Kidney epithelial cell (primary cell): ENCODE measurements at regions not wholly inside any gene's neighbourhood (a gene's known extent, or its start where the extent isn't known, plus 50 kb on each side); places are given as distances from the start of the nearest gene placed in this dataset.
"Not testable (repeated sequence)": the region's sequence is repeated elsewhere in the genome, so short reads cannot be mapped to it uniquely, and the experiment has no call there.

Experiments used
- DNase-seq: peaks from one replicate; pipeline ENCODE4 v3.0.0-alpha.2; 2010; ENCODE audit warnings: low read depth
- H3K27me3 ChIP-seq: 2 replicates; pipeline ENCODE4 v1.6.0; 2011; ENCODE audit warnings: low read length; ENCODE audit not compliant: control insufficient read depth, insufficient read depth
- H3K36me3 ChIP-seq: 2 replicates; pipeline ENCODE4 v1.5.1; 2011; ENCODE audit warnings: low read length; ENCODE audit not compliant: control insufficient read depth, insufficient read depth
- H3K4me3 ChIP-seq: 2 replicates; pipeline ENCODE4 v1.5.1; 2011; ENCODE audit warnings: low read depth, mild to moderate bottlenecking, control low read depth, low read length
- TF ChIP-seq, protein P1 (sequence below): IDR thresholded peaks from 2 replicates; pipeline ENCODE4 v1.5.1; 2011; ENCODE audit warnings: mild to moderate bottlenecking, moderate library complexity, low read length, control low read depth, inconsistent platforms; ENCODE audit not compliant: insufficient read depth, poor library complexity, severe bottlenecking

DNA sequence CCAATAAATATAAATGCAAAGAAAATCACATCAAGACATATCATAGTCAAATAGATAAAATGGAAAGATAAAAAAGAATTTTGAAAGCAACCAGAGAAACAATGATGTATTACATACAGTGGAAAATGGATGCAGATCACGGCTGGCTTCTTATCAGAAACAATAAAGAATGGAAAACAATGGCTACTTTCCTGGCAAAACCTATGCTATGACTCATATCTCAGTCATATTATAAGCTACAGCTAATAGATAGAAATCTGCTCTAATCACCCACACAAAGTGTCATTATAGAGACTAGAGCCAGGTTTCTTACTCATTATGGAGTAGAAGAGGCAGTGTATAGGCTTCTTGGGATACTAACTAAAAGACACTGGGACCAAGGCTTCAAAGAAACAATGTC, 93.5 kb upstream of the TACR1 start:
- no peaks in the 10 kb centered on the region for H3K27me3 ChIP-seq
- TF ChIP-seq, protein P1, sequence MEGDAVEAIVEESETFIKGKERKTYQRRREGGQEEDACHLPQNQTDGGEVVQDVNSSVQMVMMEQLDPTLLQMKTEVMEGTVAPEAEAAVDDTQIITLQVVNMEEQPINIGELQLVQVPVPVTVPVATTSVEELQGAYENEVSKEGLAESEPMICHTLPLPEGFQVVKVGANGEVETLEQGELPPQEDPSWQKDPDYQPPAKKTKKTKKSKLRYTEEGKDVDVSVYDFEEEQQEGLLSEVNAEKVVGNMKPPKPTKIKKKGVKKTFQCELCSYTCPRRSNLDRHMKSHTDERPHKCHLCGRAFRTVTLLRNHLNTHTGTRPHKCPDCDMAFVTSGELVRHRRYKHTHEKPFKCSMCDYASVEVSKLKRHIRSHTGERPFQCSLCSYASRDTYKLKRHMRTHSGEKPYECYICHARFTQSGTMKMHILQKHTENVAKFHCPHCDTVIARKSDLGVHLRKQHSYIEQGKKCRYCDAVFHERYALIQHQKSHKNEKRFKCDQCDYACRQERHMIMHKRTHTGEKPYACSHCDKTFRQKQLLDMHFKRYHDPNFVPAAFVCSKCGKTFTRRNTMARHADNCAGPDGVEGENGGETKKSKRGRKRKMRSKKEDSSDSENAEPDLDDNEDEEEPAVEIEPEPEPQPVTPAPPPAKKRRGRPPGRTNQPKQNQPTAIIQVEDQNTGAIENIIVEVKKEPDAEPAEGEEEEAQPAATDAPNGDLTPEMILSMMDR, result no peak

DNA sequence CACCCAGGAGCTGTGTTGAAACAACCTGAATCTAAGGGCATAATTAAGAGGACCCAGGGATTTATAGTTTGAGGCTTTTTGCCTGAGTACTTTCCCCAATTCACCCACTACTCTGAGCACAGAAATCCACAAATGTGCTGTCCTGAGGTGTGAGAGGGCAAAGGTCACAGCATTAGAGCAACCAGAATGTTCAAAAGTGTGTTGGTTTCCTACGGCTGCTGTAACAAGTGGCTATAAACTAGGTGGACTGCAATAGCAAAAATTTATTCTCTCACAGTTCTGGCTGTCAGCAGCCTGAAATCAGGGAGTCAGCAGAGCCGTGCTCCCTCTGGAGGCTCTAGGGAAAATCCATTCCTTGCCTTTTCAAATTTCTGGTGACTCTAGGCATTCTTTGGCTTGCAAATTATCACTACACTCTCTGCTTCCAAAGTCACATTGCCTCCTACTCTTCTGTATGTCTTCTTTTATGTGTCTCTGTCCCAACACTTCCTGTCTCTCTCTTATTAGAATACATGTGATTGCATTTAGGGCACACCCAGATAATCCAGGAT, 91.4 kb upstream of the TACR1 start:
- H3K36me3 ChIP-seq, result no peaks in the 10 kb centered on the region
- no peaks in the 10 kb centered on the region for H3K27me3 ChIP-seq
- TF ChIP-seq, protein P1, result no peak
- no peak overlapping the region for H3K4me3 ChIP-seq
- no peak for DNase-seq

More for the DNA sequence above, 93.5 kb upstream of the TACR1 start:
- no peaks in the 10 kb centered on the region for H3K36me3 ChIP-seq
- no peak overlapping the region for H3K4me3 ChIP-seq
- peak; percentile 9 for DNase-seq

DNA sequence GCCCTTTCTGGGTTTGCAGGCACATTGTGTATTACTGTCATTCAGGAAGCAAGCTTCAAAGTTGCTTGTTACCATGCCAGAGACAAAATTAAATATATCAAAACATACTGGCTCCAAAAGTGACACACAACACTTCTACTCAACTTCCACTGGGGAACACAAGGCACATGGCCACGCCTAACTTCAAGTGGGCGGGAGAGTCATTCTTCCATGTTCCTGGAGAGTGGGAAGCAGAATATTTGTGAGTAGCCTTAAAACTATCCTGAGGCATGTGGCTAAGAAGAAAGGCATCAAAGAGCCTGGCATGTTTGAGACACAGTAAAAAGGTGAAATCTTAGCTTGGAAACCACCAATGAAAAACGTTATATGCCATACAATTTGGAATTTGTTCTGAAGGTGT, 90.5 kb upstream of the TACR1 start:
- DNase-seq, result no peak
- H3K4me3 ChIP-seq, result no peak overlapping the region
- H3K27me3 ChIP-seq, result no peaks in the 10 kb centered on the region
- no peaks in the 10 kb centered on the region for H3K36me3 ChIP-seq
- TF ChIP-seq, protein P1, result no peak

DNA sequence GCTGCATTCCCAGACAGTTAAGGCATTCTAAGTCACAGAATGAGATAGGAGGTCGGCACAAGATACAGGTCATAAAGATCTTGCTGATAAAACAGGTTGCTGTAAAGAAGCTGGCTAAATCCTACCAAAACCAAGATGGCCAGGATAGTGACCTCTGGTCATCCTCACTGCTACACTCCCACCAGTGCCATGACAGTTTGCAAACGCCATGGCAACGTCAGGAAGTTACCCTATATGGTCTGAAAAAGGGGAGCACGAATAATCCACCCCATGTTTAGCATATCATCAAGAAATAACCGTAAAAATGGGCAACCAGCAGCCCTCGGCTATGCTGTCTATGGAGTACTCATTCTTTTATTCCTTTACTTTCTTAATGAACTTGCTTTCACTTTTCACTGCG, 89.9 kb upstream of the TACR1 start:
- H3K27me3 ChIP-seq, H3K36me3 ChIP-seq, DNase-seq, H3K4me3 ChIP-seq: not testable (repeated sequence)

DNA sequence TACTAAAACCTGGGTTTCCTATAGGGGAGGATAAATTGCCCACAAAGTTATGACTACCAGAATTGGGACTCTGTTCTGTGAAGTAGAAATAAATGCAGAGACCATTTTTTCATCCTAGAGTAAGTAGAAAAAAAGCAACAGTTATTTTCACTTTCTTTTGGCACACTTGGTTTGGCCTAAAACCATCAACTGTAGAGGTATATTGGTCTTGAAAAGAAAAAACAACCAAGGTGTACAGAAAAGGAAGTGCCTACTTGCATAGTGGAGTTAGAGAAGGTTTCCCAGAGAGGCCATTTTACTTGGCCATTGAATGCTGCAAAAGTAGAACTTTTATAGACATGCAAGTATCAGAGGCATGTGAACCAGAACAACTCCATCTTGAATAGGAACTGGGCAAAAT, 89.4 kb upstream of the TACR1 start:
- H3K27me3 ChIP-seq, result no peaks in the 10 kb centered on the region
- no peak overlapping the region for H3K4me3 ChIP-seq
- no peaks in the 10 kb centered on the region for H3K36me3 ChIP-seq
- TF ChIP-seq, protein P1, result no peak
- no peak for DNase-seq

DNA sequence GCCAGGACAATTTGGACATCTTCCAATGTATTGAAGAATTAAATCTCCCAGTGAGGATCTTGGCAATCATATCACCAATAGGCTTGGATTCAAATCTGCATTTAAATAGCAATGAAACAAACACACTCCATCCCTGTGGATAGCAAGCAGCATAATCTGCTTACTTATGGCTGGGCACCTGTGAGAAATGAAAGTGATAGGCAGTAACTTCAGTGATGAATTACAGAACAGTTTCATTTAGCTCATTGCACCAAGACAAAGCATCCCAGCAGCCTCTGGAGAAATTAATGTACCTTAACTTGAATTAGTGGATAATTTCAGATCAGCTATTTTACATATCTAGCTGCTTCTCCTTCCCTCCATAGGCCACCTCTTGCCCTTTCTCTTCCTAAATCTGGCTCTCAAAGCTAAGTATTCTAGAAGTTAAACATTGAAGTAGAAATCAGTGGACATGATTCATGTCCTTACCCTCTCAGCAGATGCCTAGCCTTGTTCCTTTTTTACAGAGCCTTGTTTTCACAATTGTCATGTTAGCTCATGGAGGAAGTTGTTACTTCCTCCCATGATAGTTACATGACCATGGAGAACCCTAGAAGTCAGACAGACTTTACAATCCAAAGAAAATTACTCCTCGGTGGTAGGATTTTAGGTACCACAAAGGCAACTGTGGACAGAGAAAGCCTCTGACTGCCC, 88.5 kb upstream of the TACR1 start:
- no peak for DNase-seq
- H3K27me3 ChIP-seq, result no peaks in the 10 kb centered on the region

More for the DNA sequence above, 88.5 kb upstream of the TACR1 start:
- TF ChIP-seq, protein P1, result no peak
- Histone ChIP-seq H3K4me3 (no peak overlapping the region), H3K36me3 (no peaks in the 10 kb centered on the region)
